GM23338 (cell line): ENCODE measurements at regions not wholly inside any gene's neighbourhood (a gene's known extent, or its start where the extent isn't known, plus 50 kb on each side); places are given as distances from the start of the nearest gene placed in this dataset.

Source experiments
- ATAC-seq: fragments of 200-7000 bp; cut with Tn5 transposase; 3 replicates; pipeline ENCODE4 v1.9.1; 2020
- DNase-seq: peaks from one replicate; pipeline ENCODE4 v3.0.0-alpha.2; 2015; ENCODE audit warnings: low spot score
- H2AFZ ChIP-seq: fragments of 200-600 bp; sonication (generic); 2 replicates; pipeline ENCODE4 v1.8.0; 2016; ENCODE audit warnings: antibody characterized with exemption, mild to moderate bottlenecking, moderate library complexity
- H3F3A ChIP-seq: fragments of 200-600 bp; sonication (generic); replicated peaks from 2 replicates; pipeline ENCODE4 v1.8.0; 2017; ENCODE audit warnings: antibody characterized with exemption, mixed run types, low read depth
- H3K27ac ChIP-seq: fragments of 200-600 bp; sonication (generic); 2 replicates; pipeline ENCODE4 v1.6.1; 2016; ENCODE audit warnings: low read depth
- H3K27me3 ChIP-seq: fragments of 200-600 bp; sonication (generic); 2 replicates; pipeline ENCODE4 v1.8.0; 2016; ENCODE audit warnings: mild to moderate bottlenecking, mixed run types, moderate library complexity; ENCODE audit not compliant: insufficient read depth
- H3K36me3 ChIP-seq: fragments of 200-600 bp; sonication (generic); 2 replicates; pipeline ENCODE4 v1.8.0; 2016; ENCODE audit warnings: mild to moderate bottlenecking; ENCODE audit not compliant: insufficient read depth
- H3K4me1 ChIP-seq: fragments of 200-600 bp; sonication (generic); 2 replicates; pipeline ENCODE4 v1.8.0; 2016; ENCODE audit warnings: mild to moderate bottlenecking, moderate library complexity; ENCODE audit not compliant: insufficient read depth
- H3K4me2 ChIP-seq: fragments of 200-600 bp; sonication (generic); 2 replicates; pipeline ENCODE4 v1.7.1; 2017; ENCODE audit warnings: mixed run types
- H3K4me3 ChIP-seq: fragments of 200-600 bp; sonication (generic); 2 replicates; pipeline ENCODE4 v1.6.1; 2016; ENCODE audit warnings: mixed run types
- H3K79me2 ChIP-seq: fragments of 200-600 bp; sonication (generic); replicated peaks from 2 replicates; pipeline ENCODE4 v1.8.0; 2017; ENCODE audit warnings: mild to moderate bottlenecking; ENCODE audit not compliant: insufficient read depth
- H3K9me2 ChIP-seq: fragments of 200-600 bp; sonication (generic); 2 replicates; pipeline ENCODE4 v1.8.0; 2017; ENCODE audit not compliant: insufficient read depth
- H4K20me1 ChIP-seq: fragments of 200-600 bp; sonication (generic); replicated peaks from 2 replicates; pipeline ENCODE4 v1.8.0; 2017; ENCODE audit warnings: mild to moderate bottlenecking; ENCODE audit not compliant: insufficient read depth
- H3K27ac Mint-ChIP-seq: 2 replicates; pipeline ENCODE4 v1.8.0; 2020; ENCODE audit warnings: inconsistent platforms, mild to moderate bottlenecking, moderate library complexity, mixed read lengths
- H3K27me3 Mint-ChIP-seq: 3 replicates; pipeline ENCODE4 v1.8.0; 2022; ENCODE audit warnings: low read depth, mild to moderate bottlenecking, moderate library complexity, mixed read lengths, inconsistent platforms; ENCODE audit not compliant: insufficient read depth, poor library complexity
- H3K36me3 Mint-ChIP-seq: 3 replicates; pipeline ENCODE4 v1.8.0; 2021; ENCODE audit warnings: low read depth, mild to moderate bottlenecking, inconsistent platforms, moderate library complexity, mixed read lengths
- H3K4me1 Mint-ChIP-seq: 3 replicates; pipeline ENCODE4 v1.8.0; 2020; ENCODE audit warnings: mild to moderate bottlenecking, inconsistent platforms, mixed read lengths
- H3K4me3 Mint-ChIP-seq: 3 replicates; pipeline ENCODE4 v1.8.0; 2021; ENCODE audit warnings: moderate library complexity, mild to moderate bottlenecking, inconsistent platforms, mixed read lengths
- H3K9me3 Mint-ChIP-seq: 3 replicates; pipeline ENCODE4 v1.8.0; 2020; ENCODE audit warnings: moderate library complexity, mild to moderate bottlenecking, inconsistent platforms, mixed read lengths
- CREB1 ChIP-seq: fragments of 250-450 bp; sonication (Bioruptor Pico); IDR thresholded peaks from 2 replicates; pipeline ENCODE4 v1.5.0; 2020; ENCODE audit warnings: low read depth, mild to moderate bottlenecking, moderate library complexity
- CTCF ChIP-seq, 2 experiments: fragments of 200-600 bp in 1 of 2; sonication (generic) in 1 of 2; conservative IDR thresholded peaks; 2 replicates each; pipeline versions ENCODE4 v1.5.1 to v1.6.1; 2016 to 2017; ENCODE audit warnings: antibody characterized with exemption in 2 of 2, low read depth in 2 of 2, mild to moderate bottlenecking in 2 of 2, moderate library complexity in 1 of 2
- EZH2 ChIP-seq: fragments of 200-600 bp; sonication (generic); IDR thresholded peaks from one replicate; pipeline ENCODE4 v1.8.0; 2017; ENCODE audit warnings: antibody characterized with exemption, mild to moderate bottlenecking, low read depth; ENCODE audit not compliant: unreplicated experiment
- EZH2phosphoT487 ChIP-seq: fragments of 200-600 bp; sonication (generic); IDR thresholded peaks from one replicate; pipeline ENCODE4 v1.8.1; 2018; ENCODE audit warnings: antibody characterized with exemption; ENCODE audit not compliant: unreplicated experiment
- JUNB ChIP-seq: IDR thresholded peaks from one replicate; pipeline ENCODE4 v1.6.1; 2016; ENCODE audit warnings: antibody characterized with exemption; ENCODE audit not compliant: unreplicated experiment
- NANOG ChIP-seq: IDR thresholded peaks from 2 replicates; pipeline ENCODE4 v1.6.1; 2016; ENCODE audit warnings: antibody characterized with exemption, borderline replicate concordance
- ZNF114 ChIP-seq: fragments of 250-450 bp; sonication (Bioruptor Pico); IDR thresholded peaks from 2 replicates; pipeline ENCODE4 v1.5.0; 2020; ENCODE audit warnings: mild to moderate bottlenecking, moderate library complexity
- ZNF331 ChIP-seq: fragments of 250-450 bp; sonication (Bioruptor Pico); IDR thresholded peaks from 2 replicates; pipeline ENCODE4 v1.5.0; 2020; ENCODE audit warnings: low read depth, mild to moderate bottlenecking, moderate library complexity
- TF ChIP-seq, protein P1 (sequence below): IDR thresholded peaks from one replicate; pipeline ENCODE4 v1.6.1; 2018; ENCODE audit warnings: antibody characterized with exemption; ENCODE audit not compliant: unreplicated experiment
- TF ChIP-seq, protein P2 (sequence below): fragments of 250-450 bp; sonication (Bioruptor Pico); IDR thresholded peaks from 2 replicates; pipeline ENCODE4 v1.5.0; 2020; ENCODE audit warnings: mild to moderate bottlenecking, moderate library complexity

DNA sequence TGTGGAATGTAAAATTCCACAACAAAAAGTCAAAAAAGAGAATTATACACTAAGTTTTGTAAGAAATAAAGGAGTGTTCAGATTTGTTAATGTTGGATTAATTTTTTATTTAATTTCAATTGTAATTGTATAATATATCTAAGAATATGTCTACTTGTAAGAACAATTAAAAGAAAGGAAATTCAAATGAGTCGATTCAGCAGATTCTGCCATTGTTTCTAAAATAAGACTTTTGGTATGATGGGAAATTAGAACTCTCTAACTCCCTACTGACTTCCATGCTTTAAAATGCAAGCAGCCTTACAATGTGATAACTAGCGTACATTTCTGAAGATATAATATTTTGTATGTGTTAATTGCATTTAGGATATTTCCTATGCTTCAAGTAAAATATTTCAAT is 395.9 kb upstream of the ZNF717 start:
- Histone ChIP-seq H3K4me2 (no peak overlapping the region), H3K4me3 (no peak overlapping the region), H3K4me1 (no peaks in the 10 kb centered on the region), H3K27me3 (no peaks in the 10 kb centered on the region), H3K27ac (no peak overlapping the region), H3F3A (no peaks in the 10 kb centered on the region), H3K36me3 (no peaks in the 10 kb centered on the region), H4K20me1 (no peaks in the 10 kb centered on the region), H3K9me2 (no peaks in the 10 kb centered on the region), H2AFZ (no peak overlapping the region), H3K79me2 (no peaks in the 10 kb centered on the region)
- no peak for TF ChIP-seq NANOG
- TF ChIP-seq CTCF (conservative IDR thresholded peaks at IDR 0.05; ENCODE audit: low read depth in 2 of 2): no peak
- TF ChIP-seq, protein P1, sequence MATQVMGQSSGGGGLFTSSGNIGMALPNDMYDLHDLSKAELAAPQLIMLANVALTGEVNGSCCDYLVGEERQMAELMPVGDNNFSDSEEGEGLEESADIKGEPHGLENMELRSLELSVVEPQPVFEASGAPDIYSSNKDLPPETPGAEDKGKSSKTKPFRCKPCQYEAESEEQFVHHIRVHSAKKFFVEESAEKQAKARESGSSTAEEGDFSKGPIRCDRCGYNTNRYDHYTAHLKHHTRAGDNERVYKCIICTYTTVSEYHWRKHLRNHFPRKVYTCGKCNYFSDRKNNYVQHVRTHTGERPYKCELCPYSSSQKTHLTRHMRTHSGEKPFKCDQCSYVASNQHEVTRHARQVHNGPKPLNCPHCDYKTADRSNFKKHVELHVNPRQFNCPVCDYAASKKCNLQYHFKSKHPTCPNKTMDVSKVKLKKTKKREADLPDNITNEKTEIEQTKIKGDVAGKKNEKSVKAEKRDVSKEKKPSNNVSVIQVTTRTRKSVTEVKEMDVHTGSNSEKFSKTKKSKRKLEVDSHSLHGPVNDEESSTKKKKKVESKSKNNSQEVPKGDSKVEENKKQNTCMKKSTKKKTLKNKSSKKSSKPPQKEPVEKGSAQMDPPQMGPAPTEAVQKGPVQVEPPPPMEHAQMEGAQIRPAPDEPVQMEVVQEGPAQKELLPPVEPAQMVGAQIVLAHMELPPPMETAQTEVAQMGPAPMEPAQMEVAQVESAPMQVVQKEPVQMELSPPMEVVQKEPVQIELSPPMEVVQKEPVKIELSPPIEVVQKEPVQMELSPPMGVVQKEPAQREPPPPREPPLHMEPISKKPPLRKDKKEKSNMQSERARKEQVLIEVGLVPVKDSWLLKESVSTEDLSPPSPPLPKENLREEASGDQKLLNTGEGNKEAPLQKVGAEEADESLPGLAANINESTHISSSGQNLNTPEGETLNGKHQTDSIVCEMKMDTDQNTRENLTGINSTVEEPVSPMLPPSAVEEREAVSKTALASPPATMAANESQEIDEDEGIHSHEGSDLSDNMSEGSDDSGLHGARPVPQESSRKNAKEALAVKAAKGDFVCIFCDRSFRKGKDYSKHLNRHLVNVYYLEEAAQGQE: no peak
- TF ChIP-seq ZNF331 (CRISPR knock-in tag): no peak
- no peak for TF ChIP-seq ZNF114 (CRISPR knock-in tag)
- TF ChIP-seq EZH2phosphoT487: no peak
- TF ChIP-seq, protein P2, sequence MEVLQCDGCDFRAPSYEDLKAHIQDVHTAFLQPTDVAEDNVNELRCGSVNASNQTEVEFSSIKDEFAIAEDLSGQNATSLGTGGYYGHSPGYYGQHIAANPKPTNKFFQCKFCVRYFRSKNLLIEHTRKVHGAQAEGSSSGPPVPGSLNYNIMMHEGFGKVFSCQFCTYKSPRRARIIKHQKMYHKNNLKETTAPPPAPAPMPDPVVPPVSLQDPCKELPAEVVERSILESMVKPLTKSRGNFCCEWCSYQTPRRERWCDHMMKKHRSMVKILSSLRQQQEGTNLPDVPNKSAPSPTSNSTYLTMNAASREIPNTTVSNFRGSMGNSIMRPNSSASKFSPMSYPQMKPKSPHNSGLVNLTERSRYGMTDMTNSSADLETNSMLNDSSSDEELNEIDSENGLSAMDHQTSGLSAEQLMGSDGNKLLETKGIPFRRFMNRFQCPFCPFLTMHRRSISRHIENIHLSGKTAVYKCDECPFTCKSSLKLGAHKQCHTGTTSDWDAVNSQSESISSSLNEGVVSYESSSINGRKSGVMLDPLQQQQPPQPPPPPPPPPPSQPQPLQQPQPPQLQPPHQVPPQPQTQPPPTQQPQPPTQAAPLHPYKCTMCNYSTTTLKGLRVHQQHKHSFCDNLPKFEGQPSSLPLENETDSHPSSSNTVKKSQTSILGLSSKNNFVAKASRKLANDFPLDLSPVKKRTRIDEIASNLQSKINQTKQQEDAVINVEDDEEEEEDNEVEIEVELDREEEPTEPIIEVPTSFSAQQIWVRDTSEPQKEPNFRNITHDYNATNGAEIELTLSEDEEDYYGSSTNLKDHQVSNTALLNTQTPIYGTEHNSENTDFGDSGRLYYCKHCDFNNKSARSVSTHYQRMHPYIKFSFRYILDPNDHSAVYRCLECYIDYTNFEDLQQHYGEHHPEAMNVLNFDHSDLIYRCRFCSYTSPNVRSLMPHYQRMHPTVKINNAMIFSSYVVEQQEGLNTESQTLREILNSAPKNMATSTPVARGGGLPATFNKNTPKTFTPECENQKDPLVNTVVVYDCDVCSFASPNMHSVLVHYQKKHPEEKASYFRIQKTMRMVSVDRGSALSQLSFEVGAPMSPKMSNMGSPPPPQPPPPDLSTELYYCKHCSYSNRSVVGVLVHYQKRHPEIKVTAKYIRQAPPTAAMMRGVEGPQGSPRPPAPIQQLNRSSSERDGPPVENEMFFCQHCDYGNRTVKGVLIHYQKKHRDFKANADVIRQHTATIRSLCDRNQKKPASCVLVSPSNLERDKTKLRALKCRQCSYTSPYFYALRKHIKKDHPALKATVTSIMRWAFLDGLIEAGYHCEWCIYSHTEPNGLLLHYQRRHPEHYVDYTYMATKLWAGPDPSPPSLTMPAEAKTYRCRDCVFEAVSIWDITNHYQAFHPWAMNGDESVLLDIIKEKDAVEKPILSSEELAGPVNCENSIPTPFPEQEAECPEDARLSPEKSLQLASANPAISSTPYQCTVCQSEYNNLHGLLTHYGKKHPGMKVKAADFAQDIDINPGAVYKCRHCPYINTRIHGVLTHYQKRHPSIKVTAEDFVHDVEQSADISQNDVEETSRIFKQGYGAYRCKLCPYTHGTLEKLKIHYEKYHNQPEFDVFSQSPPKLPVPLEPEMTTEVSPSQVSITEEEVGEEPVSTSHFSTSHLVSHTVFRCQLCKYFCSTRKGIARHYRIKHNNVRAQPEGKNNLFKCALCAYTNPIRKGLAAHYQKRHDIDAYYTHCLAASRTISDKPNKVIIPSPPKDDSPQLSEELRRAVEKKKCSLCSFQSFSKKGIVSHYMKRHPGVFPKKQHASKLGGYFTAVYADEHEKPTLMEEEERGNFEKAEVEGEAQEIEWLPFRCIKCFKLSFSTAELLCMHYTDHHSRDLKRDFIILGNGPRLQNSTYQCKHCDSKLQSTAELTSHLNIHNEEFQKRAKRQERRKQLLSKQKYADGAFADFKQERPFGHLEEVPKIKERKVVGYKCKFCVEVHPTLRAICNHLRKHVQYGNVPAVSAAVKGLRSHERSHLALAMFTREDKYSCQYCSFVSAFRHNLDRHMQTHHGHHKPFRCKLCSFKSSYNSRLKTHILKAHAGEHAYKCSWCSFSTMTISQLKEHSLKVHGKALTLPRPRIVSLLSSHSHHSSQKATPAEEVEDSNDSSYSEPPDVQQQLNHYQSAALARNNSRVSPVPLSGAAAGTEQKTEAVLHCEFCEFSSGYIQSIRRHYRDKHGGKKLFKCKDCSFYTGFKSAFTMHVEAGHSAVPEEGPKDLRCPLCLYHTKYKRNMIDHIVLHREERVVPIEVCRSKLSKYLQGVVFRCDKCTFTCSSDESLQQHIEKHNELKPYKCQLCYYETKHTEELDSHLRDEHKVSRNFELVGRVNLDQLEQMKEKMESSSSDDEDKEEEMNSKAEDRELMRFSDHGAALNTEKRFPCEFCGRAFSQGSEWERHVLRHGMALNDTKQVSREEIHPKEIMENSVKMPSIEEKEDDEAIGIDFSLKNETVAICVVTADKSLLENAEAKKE (CRISPR knock-in tag): no peak
- TF ChIP-seq JUNB: no peak
- no peak for TF ChIP-seq EZH2
- no peak for TF ChIP-seq CREB1 (CRISPR knock-in tag)
- Mint-ChIP-seq H3K9me3 (no peaks in the 10 kb centered on the region), H3K4me3 (no peak overlapping the region), H3K36me3 (no peaks in the 10 kb centered on the region), H3K27ac (no peak overlapping the region), H3K4me1 (no peaks in the 10 kb centered on the region), H3K27me3 (no peaks in the 10 kb centered on the region)
- ATAC-seq: no peak
- no peak for DNase-seq
